Neural crest cell (in vitro differentiated cells): ENCODE measurements at regions not wholly inside any gene's neighbourhood (a gene's known extent, or its start where the extent isn't known, plus 50 kb on each side); places are given as distances from the start of the nearest gene placed in this dataset.

Source experiments
- DNase-seq: peaks from one replicate; pipeline ENCODE4 v3.0.0; 2021; ENCODE audit warnings: low read depth, mixed read lengths, low spot score
- H3K27ac Mint-ChIP-seq: one replicate; pipeline ENCODE4 v1.8.0; 2021; ENCODE audit warnings: mild to moderate bottlenecking, mixed read lengths; ENCODE audit not compliant: unreplicated experiment
- H3K27me3 Mint-ChIP-seq: 2 replicates; pipeline ENCODE4 v1.8.0; 2021; ENCODE audit warnings: low read depth, mild to moderate bottlenecking, mixed read lengths
- H3K36me3 Mint-ChIP-seq: 2 replicates; pipeline ENCODE4 v1.8.0; 2021; ENCODE audit warnings: low read depth, mild to moderate bottlenecking, mixed read lengths
- H3K4me1 Mint-ChIP-seq: 2 replicates; pipeline ENCODE4 v1.8.0; 2021; ENCODE audit warnings: mixed read lengths
- H3K4me3 Mint-ChIP-seq: one replicate; pipeline ENCODE4 v1.8.0; 2021; ENCODE audit warnings: mild to moderate bottlenecking, mixed read lengths
- H3K9me3 Mint-ChIP-seq: 2 replicates; pipeline ENCODE4 v1.8.0; 2021; ENCODE audit warnings: mixed read lengths
- TF ChIP-seq, protein P1 (sequence below): fragments of 200-600 bp; sonication (generic); conservative IDR thresholded peaks from 2 replicates; pipeline ENCODE4 v1.5.0; 2021; ENCODE audit warnings: antibody characterized with exemption, mild to moderate bottlenecking

DNA sequence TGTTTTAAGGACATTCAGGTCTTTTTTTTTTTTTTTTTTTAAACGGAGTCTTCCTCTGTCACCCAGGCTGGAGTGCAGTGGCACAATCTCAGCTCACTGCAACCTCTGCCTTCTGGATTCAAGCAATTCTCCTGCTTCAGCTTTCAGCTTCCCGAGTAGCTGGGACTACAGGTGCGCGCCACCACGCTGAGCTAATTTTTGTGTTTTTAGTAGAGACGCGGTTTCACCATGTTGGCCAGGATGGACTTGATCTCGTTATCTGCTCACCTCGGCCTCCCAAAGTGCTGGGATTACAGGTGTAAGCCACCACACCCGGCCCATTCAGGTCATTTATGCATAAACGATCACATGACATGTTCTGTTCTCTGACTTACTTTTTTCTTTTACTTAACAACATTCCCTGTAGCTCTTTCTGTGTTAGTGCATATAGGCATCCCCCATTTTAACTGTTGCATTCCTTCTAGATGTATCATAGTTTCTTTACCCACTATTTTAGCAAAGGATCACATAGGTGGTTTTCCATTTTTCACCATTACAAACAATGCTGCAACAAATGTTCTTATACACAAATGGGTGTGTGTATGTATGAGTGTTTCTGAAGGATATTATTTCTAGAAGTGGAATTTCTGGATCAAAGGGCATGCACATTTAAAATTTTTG is 74.2 kb downstream of the ARF6 start:
- H3K4me3 Mint-ChIP-seq, result no peak overlapping the region
- DNase-seq, result no peak
- H3K27me3 Mint-ChIP-seq, result no peaks in the 10 kb centered on the region
- H3K27ac Mint-ChIP-seq, result no peak overlapping the region
- H3K4me1 Mint-ChIP-seq, result peaks cover 22% of the 10 kb centered on the region
- H3K36me3 Mint-ChIP-seq, result no peaks in the 10 kb centered on the region
- TF ChIP-seq, protein P1, sequence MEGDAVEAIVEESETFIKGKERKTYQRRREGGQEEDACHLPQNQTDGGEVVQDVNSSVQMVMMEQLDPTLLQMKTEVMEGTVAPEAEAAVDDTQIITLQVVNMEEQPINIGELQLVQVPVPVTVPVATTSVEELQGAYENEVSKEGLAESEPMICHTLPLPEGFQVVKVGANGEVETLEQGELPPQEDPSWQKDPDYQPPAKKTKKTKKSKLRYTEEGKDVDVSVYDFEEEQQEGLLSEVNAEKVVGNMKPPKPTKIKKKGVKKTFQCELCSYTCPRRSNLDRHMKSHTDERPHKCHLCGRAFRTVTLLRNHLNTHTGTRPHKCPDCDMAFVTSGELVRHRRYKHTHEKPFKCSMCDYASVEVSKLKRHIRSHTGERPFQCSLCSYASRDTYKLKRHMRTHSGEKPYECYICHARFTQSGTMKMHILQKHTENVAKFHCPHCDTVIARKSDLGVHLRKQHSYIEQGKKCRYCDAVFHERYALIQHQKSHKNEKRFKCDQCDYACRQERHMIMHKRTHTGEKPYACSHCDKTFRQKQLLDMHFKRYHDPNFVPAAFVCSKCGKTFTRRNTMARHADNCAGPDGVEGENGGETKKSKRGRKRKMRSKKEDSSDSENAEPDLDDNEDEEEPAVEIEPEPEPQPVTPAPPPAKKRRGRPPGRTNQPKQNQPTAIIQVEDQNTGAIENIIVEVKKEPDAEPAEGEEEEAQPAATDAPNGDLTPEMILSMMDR, result no peak
- no peaks in the 10 kb centered on the region for H3K9me3 Mint-ChIP-seq

DNA sequence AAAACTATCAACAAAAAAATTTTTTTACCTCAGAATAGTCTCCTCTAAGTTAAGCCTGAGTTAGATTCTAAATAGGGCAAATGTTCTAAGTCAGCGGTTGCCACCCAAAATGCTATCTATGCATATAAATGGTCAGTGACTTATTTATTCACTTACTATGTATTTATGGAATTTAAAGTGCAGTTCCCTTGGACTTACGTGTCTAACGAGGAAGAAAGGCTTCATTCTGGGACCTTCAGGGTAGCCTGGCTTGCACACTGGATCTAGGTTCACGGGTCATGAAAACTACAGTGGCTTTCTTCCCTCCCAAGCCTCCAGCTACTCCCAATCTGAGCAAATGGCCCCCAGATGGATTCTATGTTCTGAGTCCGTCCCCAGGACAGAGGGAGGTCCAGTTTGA is 77.1 kb downstream of the ARF6 start:
- H3K27me3 Mint-ChIP-seq, result no peaks in the 10 kb centered on the region
- H3K9me3 Mint-ChIP-seq, result no peaks in the 10 kb centered on the region
- H3K4me1 Mint-ChIP-seq, result peaks cover 25% of the 10 kb centered on the region
- H3K4me3 Mint-ChIP-seq, result no peak overlapping the region
- H3K36me3 Mint-ChIP-seq, result no peaks in the 10 kb centered on the region
- no peak overlapping the region for H3K27ac Mint-ChIP-seq
- TF ChIP-seq, protein P1, result no peak
- DNase-seq, result no peak

DNA sequence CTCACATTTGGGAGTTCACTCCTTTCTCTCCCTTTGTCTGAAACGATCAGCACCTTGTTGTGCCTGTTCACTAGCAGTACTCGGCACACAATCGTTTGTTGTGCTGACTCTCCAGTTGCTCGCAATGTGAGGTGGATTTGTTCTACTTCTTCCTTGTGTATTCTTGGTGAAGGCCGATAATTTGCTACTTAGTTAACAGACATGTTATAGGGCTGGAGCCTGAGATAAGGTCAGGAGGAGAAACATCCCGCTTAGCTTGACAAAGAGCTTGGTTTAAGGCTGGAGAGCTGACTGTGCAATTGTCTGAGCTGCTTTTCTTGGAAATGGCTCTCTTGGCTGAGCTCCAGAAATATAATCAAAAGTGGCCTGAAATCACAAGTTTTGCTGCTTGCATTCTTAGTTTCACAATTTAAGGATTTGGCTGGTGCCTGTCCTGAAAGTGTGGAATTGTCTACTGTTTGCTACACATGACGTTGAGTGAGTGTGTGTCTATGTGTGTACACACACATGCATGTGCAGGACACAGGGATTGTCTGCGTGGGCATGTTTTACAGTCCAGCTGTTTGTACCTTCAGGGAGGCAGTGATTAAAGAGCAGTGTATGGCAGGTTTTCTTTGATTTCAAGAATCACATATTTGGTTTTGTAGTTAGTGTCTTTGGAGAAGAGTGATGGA is 77.7 kb downstream of the ARF6 start:
- Mint-ChIP-seq H3K9me3 (no peaks in the 10 kb centered on the region), H3K4me1 (peaks cover 25% of the 10 kb centered on the region), H3K4me3 (no peak overlapping the region), H3K36me3 (no peaks in the 10 kb centered on the region), H3K27ac (no peak overlapping the region), H3K27me3 (no peaks in the 10 kb centered on the region)
- DNase-seq, result no peak
- TF ChIP-seq, protein P1, result no peak

DNA sequence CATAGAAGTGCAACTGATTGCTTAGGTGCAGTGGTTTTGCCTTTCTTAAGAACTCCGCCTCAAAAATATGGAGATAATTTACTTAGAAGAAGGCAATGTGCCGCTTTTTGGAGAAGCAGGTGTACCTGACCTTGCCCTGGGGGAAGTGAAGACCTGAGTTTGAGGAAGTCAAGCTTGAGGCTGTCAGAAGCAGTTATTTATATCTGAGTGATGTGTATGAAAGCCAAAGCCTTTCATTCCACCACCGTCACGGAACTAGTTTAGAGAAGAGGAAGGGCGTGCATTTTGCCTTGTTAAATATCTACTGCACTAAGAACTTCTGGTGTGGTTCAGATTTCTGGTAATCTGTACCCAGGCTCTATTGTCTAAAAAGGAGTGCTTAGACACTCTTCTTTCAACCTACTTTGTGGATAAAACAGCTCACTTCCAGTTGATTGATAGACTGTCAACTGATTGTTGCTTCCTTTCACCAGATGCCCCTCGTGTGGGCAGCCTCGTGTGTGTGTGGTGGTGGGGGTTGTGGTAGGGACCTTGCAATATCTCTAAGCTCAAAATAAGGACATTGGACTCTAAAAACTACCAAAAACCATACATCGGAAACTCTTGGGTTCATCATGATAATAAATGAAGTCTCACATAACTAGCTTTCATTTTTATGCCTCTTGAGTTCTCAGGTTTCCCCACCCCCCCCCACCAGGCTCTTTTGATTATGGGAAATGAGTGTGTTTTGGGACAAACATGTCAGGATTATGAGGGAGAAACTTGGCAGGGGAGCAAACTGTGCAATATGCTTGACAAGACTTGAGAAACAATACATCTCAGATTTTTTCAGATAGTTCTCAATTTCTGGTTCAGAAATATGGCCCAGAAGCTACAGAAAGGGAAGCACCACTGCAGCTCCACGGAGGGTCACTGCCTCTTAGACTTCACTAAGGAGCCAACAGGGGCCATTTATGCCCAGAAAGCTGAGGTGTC is 78.6 kb downstream of the ARF6 start:
- TF ChIP-seq, protein P1, result no peak
- Mint-ChIP-seq H3K36me3 (no peaks in the 10 kb centered on the region), H3K4me1 (peaks cover 20% of the 10 kb centered on the region), H3K27ac (peak overlapping the region; percentile 21), H3K27me3 (no peaks in the 10 kb centered on the region), H3K9me3 (no peaks in the 10 kb centered on the region), H3K4me3 (no peak overlapping the region)
- DNase-seq, result no peak

DNA sequence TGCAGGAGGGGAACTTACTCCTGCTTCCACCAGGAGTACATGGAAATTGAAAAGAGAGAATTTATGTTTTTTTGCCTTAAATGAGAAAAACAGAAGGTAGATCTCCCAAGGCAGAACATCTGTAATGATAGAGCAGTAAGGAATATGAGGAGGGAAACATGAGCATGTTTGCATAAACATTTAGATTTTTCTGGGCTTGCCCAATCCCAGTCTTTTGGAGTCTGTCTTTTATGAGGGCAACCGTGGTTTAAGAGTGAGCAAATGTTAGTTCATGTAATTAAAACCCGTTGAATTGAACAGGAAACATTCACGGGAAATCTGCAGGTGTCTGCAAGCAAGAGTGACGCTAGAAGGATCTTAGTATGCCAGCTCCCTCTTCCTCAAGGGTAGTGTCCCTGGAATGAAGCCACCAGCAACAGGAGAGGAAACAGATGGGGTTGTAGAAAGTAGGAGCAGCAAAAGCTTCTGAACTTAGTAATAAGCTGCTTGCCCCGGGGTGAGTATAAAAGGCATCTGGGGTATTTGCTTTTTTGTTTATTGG is 79.3 kb downstream of the ARF6 start:
- Mint-ChIP-seq H3K27ac (peak overlapping the region; percentile 21), H3K27me3 (no peaks in the 10 kb centered on the region), H3K36me3 (no peaks in the 10 kb centered on the region), H3K4me1 (peaks cover 19% of the 10 kb centered on the region), H3K9me3 (no peaks in the 10 kb centered on the region), H3K4me3 (no peak overlapping the region)
- TF ChIP-seq, protein P1, result no peak
- DNase-seq, result no peak
